Astrocyte of the spinal cord (primary cell): ENCODE measurements at regions not wholly inside any gene's neighbourhood (a gene's known extent, or its start where the extent isn't known, plus 50 kb on each side); places are given as distances from the start of the nearest gene placed in this dataset.

Experiments
- DNase-seq: peaks from one replicate; pipeline ENCODE4 v3.0.0; 2011; ENCODE audit warnings: low read depth, low spot score
- H3K4me3 ChIP-seq: 2 replicates; pipeline ENCODE4 v1.5.1; 2011; ENCODE audit warnings: low read depth, mild to moderate bottlenecking, low read length, moderate library complexity
- in situ Hi-C: cut with HindIII; loops from 2 replicates; pipeline ENCODE4 v1.10.0; 2017; ENCODE audit warnings: low sequenced_read_pairs
- TF ChIP-seq, protein P1 (sequence below): IDR thresholded peaks from 2 replicates; pipeline ENCODE4 v1.5.1; 2012; ENCODE audit warnings: low read depth, mild to moderate bottlenecking, low read length, inconsistent platforms

DNA sequence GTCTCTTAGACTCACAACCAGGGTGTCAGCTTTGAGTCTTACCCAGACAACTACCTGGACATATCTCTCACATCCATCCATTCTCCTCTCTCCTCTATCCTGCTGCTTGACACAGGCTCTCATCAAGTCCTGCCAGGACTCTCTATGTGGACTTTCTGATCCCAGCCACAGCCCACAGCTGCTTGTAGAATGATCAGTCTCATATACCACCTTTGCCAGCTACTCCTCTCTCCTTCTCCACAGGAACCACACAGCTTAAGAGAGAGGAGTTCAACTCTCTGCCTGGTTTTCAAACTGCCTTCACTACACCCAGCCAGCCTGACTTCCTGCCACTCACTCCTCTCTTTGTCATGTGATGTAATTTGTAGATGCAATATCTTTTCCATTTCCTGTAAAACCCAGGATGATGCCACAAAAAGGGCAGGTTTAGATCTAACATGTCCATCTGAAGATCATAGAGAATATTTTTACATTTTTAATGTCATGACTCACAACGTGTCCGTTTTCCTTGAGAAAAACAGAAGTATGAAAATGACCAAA lies 154.0 kb downstream of the RAB11FIP2 start:
- no peak for DNase-seq
- TF ChIP-seq, protein P1, sequence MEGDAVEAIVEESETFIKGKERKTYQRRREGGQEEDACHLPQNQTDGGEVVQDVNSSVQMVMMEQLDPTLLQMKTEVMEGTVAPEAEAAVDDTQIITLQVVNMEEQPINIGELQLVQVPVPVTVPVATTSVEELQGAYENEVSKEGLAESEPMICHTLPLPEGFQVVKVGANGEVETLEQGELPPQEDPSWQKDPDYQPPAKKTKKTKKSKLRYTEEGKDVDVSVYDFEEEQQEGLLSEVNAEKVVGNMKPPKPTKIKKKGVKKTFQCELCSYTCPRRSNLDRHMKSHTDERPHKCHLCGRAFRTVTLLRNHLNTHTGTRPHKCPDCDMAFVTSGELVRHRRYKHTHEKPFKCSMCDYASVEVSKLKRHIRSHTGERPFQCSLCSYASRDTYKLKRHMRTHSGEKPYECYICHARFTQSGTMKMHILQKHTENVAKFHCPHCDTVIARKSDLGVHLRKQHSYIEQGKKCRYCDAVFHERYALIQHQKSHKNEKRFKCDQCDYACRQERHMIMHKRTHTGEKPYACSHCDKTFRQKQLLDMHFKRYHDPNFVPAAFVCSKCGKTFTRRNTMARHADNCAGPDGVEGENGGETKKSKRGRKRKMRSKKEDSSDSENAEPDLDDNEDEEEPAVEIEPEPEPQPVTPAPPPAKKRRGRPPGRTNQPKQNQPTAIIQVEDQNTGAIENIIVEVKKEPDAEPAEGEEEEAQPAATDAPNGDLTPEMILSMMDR, result no peak
- H3K4me3 ChIP-seq, result no peak overlapping the region
- in situ Hi-C loops, result no loop called here

DNA sequence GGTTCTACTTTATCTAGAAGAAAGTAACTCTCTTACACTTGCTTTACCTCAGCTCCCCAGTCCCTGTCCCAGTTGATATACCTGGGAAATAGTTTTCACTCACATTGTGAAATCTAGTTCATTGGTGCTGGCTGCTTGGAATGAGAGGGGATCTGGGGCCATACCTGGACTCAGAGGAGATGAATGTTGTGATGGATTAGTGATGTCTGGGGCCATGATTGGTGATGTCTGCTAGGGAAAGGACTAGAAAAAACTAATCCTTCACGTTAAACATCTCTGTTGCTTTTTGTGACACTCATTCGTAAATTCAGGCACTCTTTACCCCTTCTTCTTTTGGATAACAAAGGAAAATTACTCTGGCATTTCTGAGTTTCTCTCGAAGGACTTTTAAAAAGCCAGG lies 152.4 kb downstream of the RAB11FIP2 start:
- in situ Hi-C loops, result no loop called here
- TF ChIP-seq, protein P1, result no peak
- no peak for DNase-seq
- no peak overlapping the region for H3K4me3 ChIP-seq

DNA sequence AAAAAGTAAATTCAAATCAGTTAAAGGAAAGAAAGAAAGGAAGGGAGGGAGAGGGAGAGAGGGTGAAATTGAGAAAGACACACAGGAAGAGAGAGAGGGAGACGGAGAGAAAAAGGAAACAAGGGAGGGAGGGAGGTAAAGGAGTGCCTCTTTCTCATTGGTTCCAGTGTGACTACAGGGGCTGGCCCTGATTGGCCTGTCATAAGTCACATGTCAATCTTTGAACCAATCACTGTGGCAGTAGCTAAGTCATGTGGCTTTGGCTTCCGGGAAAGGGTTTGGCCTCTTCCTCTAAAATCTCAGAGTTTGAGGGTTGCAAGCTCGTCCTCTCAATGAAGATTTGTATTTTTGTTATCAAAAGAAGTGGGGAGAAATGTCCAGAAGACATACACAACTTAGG lies 150.2 kb downstream of the RAB11FIP2 start:
- no peak overlapping the region for H3K4me3 ChIP-seq
- no peak for DNase-seq
- TF ChIP-seq, protein P1, result no peak
- in situ Hi-C loops, result no loop called here

DNA sequence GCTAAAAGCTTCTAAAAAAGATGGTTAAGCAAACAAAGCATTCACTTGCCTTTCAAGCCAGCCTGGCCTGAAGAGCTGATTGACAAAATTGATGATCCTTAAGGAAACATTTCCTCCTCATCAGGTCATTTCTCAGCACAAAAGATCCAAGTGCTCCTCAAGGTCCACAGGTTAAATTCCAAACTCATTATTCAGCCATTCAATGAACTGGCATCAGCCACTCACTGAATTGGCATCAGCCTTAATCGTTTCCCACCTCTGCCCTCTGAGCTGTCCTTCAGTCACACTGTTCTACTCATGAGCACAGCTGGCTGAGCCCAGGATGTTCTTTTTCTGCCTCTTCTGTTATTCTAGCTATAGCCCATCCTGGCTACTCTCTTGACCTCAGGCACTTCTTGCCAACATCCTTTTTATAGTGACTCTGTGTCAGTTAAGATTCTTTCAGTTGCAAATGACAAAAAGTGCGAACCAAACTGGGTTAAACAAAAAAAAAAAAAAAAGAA lies 147.5 kb downstream of the RAB11FIP2 start:
- TF ChIP-seq, protein P1, result no peak
- no peak for DNase-seq
- in situ Hi-C loops, result no loop called here
- H3K4me3 ChIP-seq, result no peak overlapping the region

DNA sequence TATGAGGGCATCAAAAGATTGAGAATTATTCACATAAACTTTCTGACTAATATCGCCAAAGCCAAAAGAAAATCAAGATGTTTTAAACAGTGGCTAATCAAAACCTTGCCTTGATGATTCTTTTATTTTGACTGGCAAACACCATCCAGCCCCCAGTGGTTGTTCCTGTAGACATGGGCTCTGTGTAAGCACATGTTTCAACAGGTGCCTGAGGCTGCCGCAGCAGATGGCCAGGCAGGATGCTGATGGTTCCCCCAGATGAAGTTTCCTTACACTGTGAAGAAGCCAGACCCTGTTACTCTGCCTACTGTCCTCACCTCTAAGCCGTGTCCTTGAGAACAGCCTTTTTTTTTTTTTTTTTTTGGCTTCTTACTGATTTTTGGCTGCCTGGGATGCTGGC lies 146.5 kb downstream of the RAB11FIP2 start:
- no peak overlapping the region for H3K4me3 ChIP-seq
- no peak for DNase-seq
- TF ChIP-seq, protein P1, result no peak
- in situ Hi-C loops, result no loop called here

DNA sequence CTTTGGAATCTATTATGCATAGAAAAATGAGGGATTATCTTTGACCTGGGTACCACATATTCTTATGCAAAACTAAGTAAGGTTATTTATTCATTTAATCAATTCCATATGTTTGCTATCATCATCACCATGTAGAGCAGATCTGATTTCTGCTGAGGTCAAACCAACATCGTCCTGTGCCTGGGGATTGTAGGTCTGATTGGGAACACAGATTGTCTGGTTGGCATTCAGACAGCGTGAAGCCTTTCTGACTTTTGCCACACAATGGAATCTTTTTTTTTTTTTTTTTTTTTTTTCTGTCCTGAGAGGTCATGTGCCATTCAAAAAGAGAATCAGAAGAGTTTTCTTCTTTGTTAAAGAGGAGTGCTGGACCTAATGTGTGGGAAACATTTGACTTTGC lies 142.9 kb downstream of the RAB11FIP2 start:
- in situ Hi-C loops, result no loop called here
- DNase-seq, result no peak
- H3K4me3 ChIP-seq, result no peak overlapping the region
- TF ChIP-seq, protein P1, result no peak
